GM23338 (cell line): ENCODE measurements at regions not wholly inside any gene's neighbourhood (a gene's known extent, or its start where the extent isn't known, plus 50 kb on each side); places are given as distances from the start of the nearest gene placed in this dataset.

Experiments
- ATAC-seq: fragments of 200-7000 bp; cut with Tn5 transposase; 3 replicates; pipeline ENCODE4 v1.9.1; 2020
- DNase-seq: peaks from one replicate; pipeline ENCODE4 v3.0.0-alpha.2; 2015; ENCODE audit warnings: low spot score
- H2AFZ ChIP-seq: fragments of 200-600 bp; sonication (generic); 2 replicates; pipeline ENCODE4 v1.8.0; 2016; ENCODE audit warnings: antibody characterized with exemption, mild to moderate bottlenecking, moderate library complexity
- H3F3A ChIP-seq: fragments of 200-600 bp; sonication (generic); replicated peaks from 2 replicates; pipeline ENCODE4 v1.8.0; 2017; ENCODE audit warnings: antibody characterized with exemption, mixed run types, low read depth
- H3K27ac ChIP-seq: fragments of 200-600 bp; sonication (generic); 2 replicates; pipeline ENCODE4 v1.6.1; 2016; ENCODE audit warnings: low read depth
- H3K27me3 ChIP-seq: fragments of 200-600 bp; sonication (generic); 2 replicates; pipeline ENCODE4 v1.8.0; 2016; ENCODE audit warnings: mild to moderate bottlenecking, mixed run types, moderate library complexity; ENCODE audit not compliant: insufficient read depth
- H3K36me3 ChIP-seq: fragments of 200-600 bp; sonication (generic); 2 replicates; pipeline ENCODE4 v1.8.0; 2016; ENCODE audit warnings: mild to moderate bottlenecking; ENCODE audit not compliant: insufficient read depth
- H3K4me1 ChIP-seq: fragments of 200-600 bp; sonication (generic); 2 replicates; pipeline ENCODE4 v1.8.0; 2016; ENCODE audit warnings: mild to moderate bottlenecking, moderate library complexity; ENCODE audit not compliant: insufficient read depth
- H3K4me2 ChIP-seq: fragments of 200-600 bp; sonication (generic); 2 replicates; pipeline ENCODE4 v1.7.1; 2017; ENCODE audit warnings: mixed run types
- H3K4me3 ChIP-seq: fragments of 200-600 bp; sonication (generic); 2 replicates; pipeline ENCODE4 v1.6.1; 2016; ENCODE audit warnings: mixed run types
- H3K79me2 ChIP-seq: fragments of 200-600 bp; sonication (generic); replicated peaks from 2 replicates; pipeline ENCODE4 v1.8.0; 2017; ENCODE audit warnings: mild to moderate bottlenecking; ENCODE audit not compliant: insufficient read depth
- H3K9me2 ChIP-seq: fragments of 200-600 bp; sonication (generic); 2 replicates; pipeline ENCODE4 v1.8.0; 2017; ENCODE audit not compliant: insufficient read depth
- H4K20me1 ChIP-seq: fragments of 200-600 bp; sonication (generic); replicated peaks from 2 replicates; pipeline ENCODE4 v1.8.0; 2017; ENCODE audit warnings: mild to moderate bottlenecking; ENCODE audit not compliant: insufficient read depth
- H3K27ac Mint-ChIP-seq: 2 replicates; pipeline ENCODE4 v1.8.0; 2020; ENCODE audit warnings: inconsistent platforms, mild to moderate bottlenecking, moderate library complexity, mixed read lengths
- H3K27me3 Mint-ChIP-seq: 3 replicates; pipeline ENCODE4 v1.8.0; 2022; ENCODE audit warnings: low read depth, mild to moderate bottlenecking, moderate library complexity, mixed read lengths, inconsistent platforms; ENCODE audit not compliant: insufficient read depth, poor library complexity
- H3K36me3 Mint-ChIP-seq: 3 replicates; pipeline ENCODE4 v1.8.0; 2021; ENCODE audit warnings: low read depth, mild to moderate bottlenecking, inconsistent platforms, moderate library complexity, mixed read lengths
- H3K4me1 Mint-ChIP-seq: 3 replicates; pipeline ENCODE4 v1.8.0; 2020; ENCODE audit warnings: mild to moderate bottlenecking, inconsistent platforms, mixed read lengths
- H3K4me3 Mint-ChIP-seq: 3 replicates; pipeline ENCODE4 v1.8.0; 2021; ENCODE audit warnings: moderate library complexity, mild to moderate bottlenecking, inconsistent platforms, mixed read lengths
- H3K9me3 Mint-ChIP-seq: 3 replicates; pipeline ENCODE4 v1.8.0; 2020; ENCODE audit warnings: moderate library complexity, mild to moderate bottlenecking, inconsistent platforms, mixed read lengths
- CREB1 ChIP-seq: fragments of 250-450 bp; sonication (Bioruptor Pico); IDR thresholded peaks from 2 replicates; pipeline ENCODE4 v1.5.0; 2020; ENCODE audit warnings: low read depth, mild to moderate bottlenecking, moderate library complexity
- CTCF ChIP-seq, 2 experiments: fragments of 200-600 bp in 1 of 2; sonication (generic) in 1 of 2; conservative IDR thresholded peaks; 2 replicates each; pipeline versions ENCODE4 v1.5.1 to v1.6.1; 2016 to 2017; ENCODE audit warnings: antibody characterized with exemption in 2 of 2, low read depth in 2 of 2, mild to moderate bottlenecking in 2 of 2, moderate library complexity in 1 of 2
- ETS1 ChIP-seq: IDR thresholded peaks from 2 replicates; pipeline ENCODE4 v1.6.1; 2016; ENCODE audit warnings: antibody characterized with exemption
- EZH2 ChIP-seq: fragments of 200-600 bp; sonication (generic); IDR thresholded peaks from one replicate; pipeline ENCODE4 v1.8.0; 2017; ENCODE audit warnings: antibody characterized with exemption, mild to moderate bottlenecking, low read depth; ENCODE audit not compliant: unreplicated experiment
- EZH2phosphoT487 ChIP-seq: fragments of 200-600 bp; sonication (generic); IDR thresholded peaks from one replicate; pipeline ENCODE4 v1.8.1; 2018; ENCODE audit warnings: antibody characterized with exemption; ENCODE audit not compliant: unreplicated experiment
- JUNB ChIP-seq: IDR thresholded peaks from one replicate; pipeline ENCODE4 v1.6.1; 2016; ENCODE audit warnings: antibody characterized with exemption; ENCODE audit not compliant: unreplicated experiment
- NANOG ChIP-seq: IDR thresholded peaks from 2 replicates; pipeline ENCODE4 v1.6.1; 2016; ENCODE audit warnings: antibody characterized with exemption, borderline replicate concordance
- POLR2AphosphoS5 ChIP-seq: IDR thresholded peaks from 2 replicates; pipeline ENCODE4 v1.6.1; 2016; ENCODE audit warnings: antibody characterized with exemption, low read depth
- REST ChIP-seq: IDR thresholded peaks from one replicate; pipeline ENCODE4 v1.6.1; 2018; ENCODE audit warnings: antibody characterized with exemption; ENCODE audit not compliant: unreplicated experiment
- STAT1 ChIP-seq: IDR thresholded peaks from one replicate; pipeline ENCODE4 v1.6.1; 2016; ENCODE audit warnings: antibody characterized with exemption; ENCODE audit not compliant: unreplicated experiment
- ZNF114 ChIP-seq: fragments of 250-450 bp; sonication (Bioruptor Pico); IDR thresholded peaks from 2 replicates; pipeline ENCODE4 v1.5.0; 2020; ENCODE audit warnings: mild to moderate bottlenecking, moderate library complexity
- ZNF331 ChIP-seq: fragments of 250-450 bp; sonication (Bioruptor Pico); IDR thresholded peaks from 2 replicates; pipeline ENCODE4 v1.5.0; 2020; ENCODE audit warnings: low read depth, mild to moderate bottlenecking, moderate library complexity
- ZNF462 ChIP-seq: fragments of 250-450 bp; sonication (Bioruptor Pico); IDR thresholded peaks from 2 replicates; pipeline ENCODE4 v1.5.0; 2020; ENCODE audit warnings: mild to moderate bottlenecking, moderate library complexity

GRCh38 chr3:8080464-8080863, 421.2 kb upstream of the LMCD1 start:
- no peak for ATAC-seq
- H2AFZ ChIP-seq, result no peak overlapping the region
- no peaks in the 10 kb centered on the region for H3K79me2 ChIP-seq
- no peaks in the 10 kb centered on the region for H3K36me3 ChIP-seq
- no peaks in the 10 kb centered on the region for H3K9me2 ChIP-seq
- TF ChIP-seq CTCF (conservative IDR thresholded peaks at IDR 0.05; ENCODE audit: low read depth in 2 of 2), result no peak
- TF ChIP-seq ZNF462 (CRISPR knock-in tag), result no peak
- TF ChIP-seq CREB1 (CRISPR knock-in tag), result no peak
- no peak for TF ChIP-seq ZNF114 (CRISPR knock-in tag)
- no peak for TF ChIP-seq EZH2phosphoT487
- TF ChIP-seq ETS1, result no peak
- no peak for TF ChIP-seq POLR2AphosphoS5
- no peak for TF ChIP-seq REST
- TF ChIP-seq STAT1, result no peak
- TF ChIP-seq NANOG, result no peak
- TF ChIP-seq ZNF331 (CRISPR knock-in tag), result no peak
- TF ChIP-seq EZH2, result no peak
- TF ChIP-seq JUNB, result no peak
- H4K20me1 ChIP-seq, result no peaks in the 10 kb centered on the region
- Mint-ChIP-seq H3K4me3 (no peak overlapping the region), H3K9me3 (no peaks in the 10 kb centered on the region), H3K4me1 (no peaks in the 10 kb centered on the region), H3K27ac (no peak overlapping the region), H3K36me3 (no peaks in the 10 kb centered on the region), H3K27me3 (peaks cover 4% of the 10 kb centered on the region)
- H3K4me1 ChIP-seq, result no peaks in the 10 kb centered on the region
- no peak overlapping the region for H3K4me3 ChIP-seq
- no peaks in the 10 kb centered on the region for H3F3A ChIP-seq
- no peaks in the 10 kb centered on the region for H3K27me3 ChIP-seq
- DNase-seq, result no peak
- H3K27ac ChIP-seq, result no peak overlapping the region
- H3K4me2 ChIP-seq, result no peak overlapping the region
